PC-9 (cell line): ENCODE measurements at regions not wholly inside any gene's neighbourhood (a gene's known extent, or its start where the extent isn't known, plus 50 kb on each side); places are given as distances from the start of the nearest gene placed in this dataset.

Source experiments
- BruUV-seq: library from RNA; stranded (reverse); fragments of 400-500 nt; replicated peaks from 2 replicates; lab custom pipeline; 2021; lab: Mats Ljungman, UMichigan
- CTCF ChIA-PET: fragments of 300-600 bp; sonication (Branson Sonifier 250); formaldehyde crosslinking; loops from one replicate; lab custom pipeline; 2022; ENCODE audit warnings: antibody characterized with exemption; lab: Charles Lee
- POLR2A ChIA-PET: fragments of 300-600 bp; sonication (Branson Sonifier 250); formaldehyde crosslinking; loops from one replicate; lab custom pipeline; 2022; ENCODE audit warnings: antibody characterized with exemption; ENCODE audit not compliant: unreplicated experiment; lab: Charles Lee
- DNase-seq, 2 experiments: peaks; one replicate each; pipeline versions ENCODE4 v3.0.0 to v3.0.0-alpha.2; 2015 to 2022; ENCODE audit warnings: mixed read lengths in 1 of 2
- H2AFZ ChIP-seq: fragments of 200-600 bp; sonication (generic); 2 replicates; pipeline ENCODE4 v1.8.1; 2017; ENCODE audit warnings: antibody characterized with exemption
- H3F3A ChIP-seq: fragments of 200-600 bp; sonication (generic); 2 replicates; pipeline ENCODE4 v1.8.1; 2017; ENCODE audit warnings: antibody characterized with exemption, mild to moderate bottlenecking, low read depth; ENCODE audit not compliant: insufficient read depth
- H3K27ac ChIP-seq: fragments of 200-600 bp; sonication (generic); 2 replicates; pipeline ENCODE4 v1.6.1; 2016; ENCODE audit warnings: mixed run types
- H3K27me3 ChIP-seq: fragments of 200-600 bp; sonication (generic); 2 replicates; pipeline ENCODE4 v1.6.1; 2016; ENCODE audit warnings: low read depth, mixed run types; ENCODE audit not compliant: insufficient read depth
- H3K36me3 ChIP-seq: fragments of 200-600 bp; sonication (generic); 2 replicates; pipeline ENCODE4 v1.6.1; 2016; ENCODE audit warnings: low read depth, mixed run types
- H3K4me1 ChIP-seq: fragments of 200-600 bp; sonication (generic); replicated peaks from 2 replicates; pipeline ENCODE4 v1.6.1; 2016; ENCODE audit warnings: mixed run types; ENCODE audit not compliant: insufficient read depth
- H3K4me2 ChIP-seq: fragments of 200-600 bp; sonication (generic); 2 replicates; pipeline ENCODE4 v1.6.1; 2017; ENCODE audit warnings: mixed run types
- H3K4me3 ChIP-seq: fragments of 200-600 bp; sonication (generic); 2 replicates; pipeline ENCODE4 v1.6.1; 2016; ENCODE audit warnings: mixed run types
- H3K79me2 ChIP-seq: fragments of 200-600 bp; sonication (generic); 2 replicates; pipeline ENCODE4 v1.6.1; 2017; ENCODE audit warnings: low read depth, mixed run types
- H3K9me2 ChIP-seq: fragments of 200-600 bp; sonication (generic); 2 replicates; pipeline ENCODE4 v1.8.1; 2017; ENCODE audit warnings: mild to moderate bottlenecking; ENCODE audit not compliant: insufficient read depth
- H3K9me3 ChIP-seq: fragments of 200-600 bp; sonication (generic); 2 replicates; pipeline ENCODE4 v1.8.1; 2016; ENCODE audit warnings: low read depth; ENCODE audit not compliant: insufficient read depth
- H4K20me1 ChIP-seq: fragments of 200-600 bp; sonication (generic); 2 replicates; pipeline ENCODE4 v1.8.1; 2017; ENCODE audit not compliant: insufficient read depth
- CTCF ChIP-seq: fragments of 200-600 bp; sonication (generic); conservative IDR thresholded peaks from 2 replicates; pipeline ENCODE4 v1.6.1; 2017; ENCODE audit warnings: mixed run types, antibody characterized with exemption, mild to moderate bottlenecking, moderate library complexity
- EZH2 ChIP-seq: fragments of 200-600 bp; sonication (generic); IDR thresholded peaks from 2 replicates; pipeline ENCODE4 v1.8.0; 2017; ENCODE audit warnings: antibody characterized with exemption, low read depth
- intact Hi-C: fragments of 100-400 bp; cut with micrococcal nuclease; formaldehyde crosslinking; loops from one replicate; pipeline ENCODE4 v1.10.0; 2022; ENCODE audit not compliant: unreplicated experiment

GRCh38 chr2:157933160-157933920, 57.2 kb upstream of the ACVR1 start:
- H3F3A ChIP-seq, result no peaks in the 10 kb centered on the region
- no peaks in the 10 kb centered on the region for H3K4me1 ChIP-seq
- no peaks in the 10 kb centered on the region for H3K36me3 ChIP-seq
- TF ChIP-seq EZH2, result no peak
- no peak for TF ChIP-seq CTCF
- no peaks in the 10 kb centered on the region for H3K9me2 ChIP-seq
- H3K4me3 ChIP-seq, result no peak overlapping the region
- H2AFZ ChIP-seq, result no peak overlapping the region
- H3K27me3 ChIP-seq, result no peaks in the 10 kb centered on the region
- CTCF ChIA-PET, result no interaction called here
- H3K79me2 ChIP-seq, result no peaks in the 10 kb centered on the region
- no peaks in the 10 kb centered on the region for H4K20me1 ChIP-seq
- H3K4me2 ChIP-seq, result no peak overlapping the region
- intact Hi-C loops, result no loop called here
- no peak overlapping the region for H3K27ac ChIP-seq
- no peaks in the 10 kb centered on the region for H3K9me3 ChIP-seq
- BruUV-seq, result no TSS peak
- DNase-seq, result no peak
- POLR2A ChIA-PET, result no interaction called here

- no peak overlapping the region for H2AFZ ChIP-seq
- H3F3A ChIP-seq, result no peaks in the 10 kb centered on the region
- H4K20me1 ChIP-seq, result no peaks in the 10 kb centered on the region
- BruUV-seq, result no TSS peak
- ChIA-PET POLR2A (no interaction called here), CTCF (no interaction called here)
- H3K79me2 ChIP-seq, result no peaks in the 10 kb centered on the region
- H3K4me1 ChIP-seq, result no peaks in the 10 kb centered on the region
- H3K36me3 ChIP-seq, result no peaks in the 10 kb centered on the region
- no peak overlapping the region for H3K4me2 ChIP-seq
- no peak overlapping the region for H3K27ac ChIP-seq
- intact Hi-C loops, result no loop called here
- no peaks in the 10 kb centered on the region for H3K9me3 ChIP-seq
- no peaks in the 10 kb centered on the region for H3K9me2 ChIP-seq
- TF ChIP-seq CTCF, result no peak
- TF ChIP-seq EZH2, result no peak
- DNase-seq, result no peak
- H3K27me3 ChIP-seq, result no peaks in the 10 kb centered on the region
- H3K4me3 ChIP-seq, result no peak overlapping the region
These were observed 56.5 kb upstream of the ACVR1 start for GRCh38 chr2:157932480-157933159.

- Histone ChIP-seq H3K36me3 (no peaks in the 10 kb centered on the region), H3F3A (no peaks in the 10 kb centered on the region), H3K4me1 (no peaks in the 10 kb centered on the region), H3K4me2 (no peak overlapping the region), H2AFZ (no peak overlapping the region), H4K20me1 (no peaks in the 10 kb centered on the region), H3K27me3 (no peaks in the 10 kb centered on the region), H3K9me2 (no peaks in the 10 kb centered on the region), H3K9me3 (no peaks in the 10 kb centered on the region), H3K79me2 (no peaks in the 10 kb centered on the region), H3K27ac (no peak overlapping the region), H3K4me3 (no peak overlapping the region)
- TF ChIP-seq EZH2 (no peak), CTCF (no peak)
- ChIA-PET CTCF (no interaction called here), POLR2A (no interaction called here)
- intact Hi-C loops, result no loop called here
- no peak for DNase-seq
- BruUV-seq, result no TSS peak
These were observed 55.4 kb upstream of the ACVR1 start for GRCh38 chr2:157931542-157931941.
